ENCODE measurements at regions not wholly inside any gene's neighbourhood (a gene's known extent, or its start where the extent isn't known, plus 50 kb on each side); places are given as distances from the start of the nearest gene placed in this dataset.
"Not testable (repeated sequence)": the region's sequence is repeated elsewhere in the genome, so short reads cannot be mapped to it uniquely, and the experiment has no call there.

GRCh38 chr2:116776556-116776955, 1037.9 kb upstream of the DDX18 start:
- no peak for DNase-seq

- DNase-seq, result no peak
Observed at GRCh38 chr2:116787848-116788247, 1026.6 kb upstream of the DDX18 start.

GRCh38 chr2:116802671-116803070, 1011.8 kb upstream of the DDX18 start:
- DNase-seq, result no peak

GRCh38 chr2:116804901-116805300, 1009.6 kb upstream of the DDX18 start:
- DNase-seq, result no peak

GRCh38 chr2:116806505-116806904, 1008.0 kb upstream of the DDX18 start:
- not testable (repeated sequence) for DNase-seq

- DNase-seq, result no peak
Observed at GRCh38 chr2:116809109-116809508, 1005.4 kb upstream of the DDX18 start.

- no peak for DNase-seq
Observed at GRCh38 chr2:116810071-116810470, 1004.4 kb upstream of the DDX18 start.

GRCh38 chr2:116810645-116811044, 1003.8 kb upstream of the DDX18 start:
- DNase-seq, result no peak

- no peak for DNase-seq
Observed at GRCh38 chr2:116819355-116819754, 995.1 kb upstream of the DDX18 start.

- DNase-seq, result no peak
Observed at GRCh38 chr2:116820986-116821385, 993.5 kb upstream of the DDX18 start.

- not testable (repeated sequence) for DNase-seq
Observed at GRCh38 chr2:116829543-116829942, 984.9 kb upstream of the DDX18 start.

GRCh38 chr2:116832148-116832547, 982.3 kb upstream of the DDX18 start:
- DNase-seq, result no peak

- DNase-seq, result no peak
Observed at GRCh38 chr2:116833052-116833451, 981.4 kb upstream of the DDX18 start.

GRCh38 chr2:116842164-116842563, 972.3 kb upstream of the DDX18 start:
- no peak for DNase-seq

GRCh38 chr2:116859708-116860107, 954.8 kb upstream of the DDX18 start:
- DNase-seq, result no peak

- DNase-seq, result no peak
Observed at GRCh38 chr2:116874021-116874420, 940.5 kb upstream of the DDX18 start.

- no peak for DNase-seq
Observed at GRCh38 chr2:116877274-116877673, 937.2 kb upstream of the DDX18 start.

GRCh38 chr2:116877944-116878343, 936.5 kb upstream of the DDX18 start:
- no peak for DNase-seq

- DNase-seq, result no peak
Observed at GRCh38 chr2:116879650-116880160, 934.8 kb upstream of the DDX18 start.

GRCh38 chr2:116891191-116891590, 923.3 kb upstream of the DDX18 start:
- DNase-seq, result no peak

GRCh38 chr2:116911540-116911939, 903.0 kb upstream of the DDX18 start:
- DNase-seq, result no peak

- DNase-seq, result no peak
Observed at GRCh38 chr2:116915673-116916072, 898.8 kb upstream of the DDX18 start.

GRCh38 chr2:116917196-116917595, 897.3 kb upstream of the DDX18 start:
- DNase-seq, result no peak

GRCh38 chr2:116918574-116918973, 895.9 kb upstream of the DDX18 start:
- DNase-seq, result no peak

- no peak for DNase-seq
Observed at GRCh38 chr2:116922414-116922813, 892.1 kb upstream of the DDX18 start.
